PC-9 (cell line): ENCODE measurements at regions not wholly inside any gene's neighbourhood (a gene's known extent, or its start where the extent isn't known, plus 50 kb on each side); places are given as distances from the start of the nearest gene placed in this dataset.

ENCODE experiments used
- BruUV-seq: library from RNA; stranded (reverse); fragments of 400-500 nt; replicated peaks from 2 replicates; lab custom pipeline; 2021; lab: Mats Ljungman, UMichigan
- CTCF ChIA-PET: fragments of 300-600 bp; sonication (Branson Sonifier 250); formaldehyde crosslinking; loops from one replicate; lab custom pipeline; 2022; ENCODE audit warnings: antibody characterized with exemption; lab: Charles Lee
- POLR2A ChIA-PET: fragments of 300-600 bp; sonication (Branson Sonifier 250); formaldehyde crosslinking; loops from one replicate; lab custom pipeline; 2022; ENCODE audit warnings: antibody characterized with exemption; ENCODE audit not compliant: unreplicated experiment; lab: Charles Lee
- DNase-seq, 2 experiments: peaks; one replicate each; pipeline versions ENCODE4 v3.0.0 to v3.0.0-alpha.2; 2015 to 2022; ENCODE audit warnings: mixed read lengths in 1 of 2
- H2AFZ ChIP-seq: fragments of 200-600 bp; sonication (generic); 2 replicates; pipeline ENCODE4 v1.8.1; 2017; ENCODE audit warnings: antibody characterized with exemption
- H3F3A ChIP-seq: fragments of 200-600 bp; sonication (generic); 2 replicates; pipeline ENCODE4 v1.8.1; 2017; ENCODE audit warnings: antibody characterized with exemption, mild to moderate bottlenecking, low read depth; ENCODE audit not compliant: insufficient read depth
- H3K27ac ChIP-seq: fragments of 200-600 bp; sonication (generic); 2 replicates; pipeline ENCODE4 v1.6.1; 2016; ENCODE audit warnings: mixed run types
- H3K27me3 ChIP-seq: fragments of 200-600 bp; sonication (generic); 2 replicates; pipeline ENCODE4 v1.6.1; 2016; ENCODE audit warnings: low read depth, mixed run types; ENCODE audit not compliant: insufficient read depth
- H3K36me3 ChIP-seq: fragments of 200-600 bp; sonication (generic); 2 replicates; pipeline ENCODE4 v1.6.1; 2016; ENCODE audit warnings: low read depth, mixed run types
- H3K4me1 ChIP-seq: fragments of 200-600 bp; sonication (generic); replicated peaks from 2 replicates; pipeline ENCODE4 v1.6.1; 2016; ENCODE audit warnings: mixed run types; ENCODE audit not compliant: insufficient read depth
- H3K4me2 ChIP-seq: fragments of 200-600 bp; sonication (generic); 2 replicates; pipeline ENCODE4 v1.6.1; 2017; ENCODE audit warnings: mixed run types
- H3K4me3 ChIP-seq: fragments of 200-600 bp; sonication (generic); 2 replicates; pipeline ENCODE4 v1.6.1; 2016; ENCODE audit warnings: mixed run types
- H3K79me2 ChIP-seq: fragments of 200-600 bp; sonication (generic); 2 replicates; pipeline ENCODE4 v1.6.1; 2017; ENCODE audit warnings: low read depth, mixed run types
- H3K9me2 ChIP-seq: fragments of 200-600 bp; sonication (generic); 2 replicates; pipeline ENCODE4 v1.8.1; 2017; ENCODE audit warnings: mild to moderate bottlenecking; ENCODE audit not compliant: insufficient read depth
- H3K9me3 ChIP-seq: fragments of 200-600 bp; sonication (generic); 2 replicates; pipeline ENCODE4 v1.8.1; 2016; ENCODE audit warnings: low read depth; ENCODE audit not compliant: insufficient read depth
- H4K20me1 ChIP-seq: fragments of 200-600 bp; sonication (generic); 2 replicates; pipeline ENCODE4 v1.8.1; 2017; ENCODE audit not compliant: insufficient read depth
- EZH2 ChIP-seq: fragments of 200-600 bp; sonication (generic); IDR thresholded peaks from 2 replicates; pipeline ENCODE4 v1.8.0; 2017; ENCODE audit warnings: antibody characterized with exemption, low read depth
- intact Hi-C: fragments of 100-400 bp; cut with micrococcal nuclease; formaldehyde crosslinking; loops from one replicate; pipeline ENCODE4 v1.10.0; 2022; ENCODE audit not compliant: unreplicated experiment
- TF ChIP-seq, protein P1 (sequence below): fragments of 200-600 bp; sonication (generic); conservative IDR thresholded peaks from 2 replicates; pipeline ENCODE4 v1.6.1; 2017; ENCODE audit warnings: mixed run types, antibody characterized with exemption, mild to moderate bottlenecking, moderate library complexity

GRCh38 chr22:49158741-49159564 is 668.7 kb downstream of the BRD1 start:
- Histone ChIP-seq H3F3A (no peaks in the 10 kb centered on the region), H3K9me2 (no peaks in the 10 kb centered on the region), H3K9me3 (no peaks in the 10 kb centered on the region), H3K27ac (no peak overlapping the region), H2AFZ (no peak overlapping the region), H3K4me1 (no peaks in the 10 kb centered on the region), H3K27me3 (peaks cover 98% of the 10 kb centered on the region), H3K36me3 (no peaks in the 10 kb centered on the region), H4K20me1 (no peaks in the 10 kb centered on the region), H3K4me2 (no peak overlapping the region), H3K4me3 (no peak overlapping the region), H3K79me2 (no peaks in the 10 kb centered on the region)
- no TSS peak for BruUV-seq
- no peak for DNase-seq
- ChIA-PET POLR2A (no interaction called here), CTCF (no interaction called here)
- intact Hi-C loops: no loop called here
- TF ChIP-seq, protein P1, sequence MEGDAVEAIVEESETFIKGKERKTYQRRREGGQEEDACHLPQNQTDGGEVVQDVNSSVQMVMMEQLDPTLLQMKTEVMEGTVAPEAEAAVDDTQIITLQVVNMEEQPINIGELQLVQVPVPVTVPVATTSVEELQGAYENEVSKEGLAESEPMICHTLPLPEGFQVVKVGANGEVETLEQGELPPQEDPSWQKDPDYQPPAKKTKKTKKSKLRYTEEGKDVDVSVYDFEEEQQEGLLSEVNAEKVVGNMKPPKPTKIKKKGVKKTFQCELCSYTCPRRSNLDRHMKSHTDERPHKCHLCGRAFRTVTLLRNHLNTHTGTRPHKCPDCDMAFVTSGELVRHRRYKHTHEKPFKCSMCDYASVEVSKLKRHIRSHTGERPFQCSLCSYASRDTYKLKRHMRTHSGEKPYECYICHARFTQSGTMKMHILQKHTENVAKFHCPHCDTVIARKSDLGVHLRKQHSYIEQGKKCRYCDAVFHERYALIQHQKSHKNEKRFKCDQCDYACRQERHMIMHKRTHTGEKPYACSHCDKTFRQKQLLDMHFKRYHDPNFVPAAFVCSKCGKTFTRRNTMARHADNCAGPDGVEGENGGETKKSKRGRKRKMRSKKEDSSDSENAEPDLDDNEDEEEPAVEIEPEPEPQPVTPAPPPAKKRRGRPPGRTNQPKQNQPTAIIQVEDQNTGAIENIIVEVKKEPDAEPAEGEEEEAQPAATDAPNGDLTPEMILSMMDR: no peak
- no peak for TF ChIP-seq EZH2

- Histone ChIP-seq H3F3A (no peaks in the 10 kb centered on the region), H3K36me3 (no peaks in the 10 kb centered on the region), H3K27me3 (peaks cover 98% of the 10 kb centered on the region), H3K4me1 (no peaks in the 10 kb centered on the region), H3K4me2 (no peak overlapping the region), H3K79me2 (no peaks in the 10 kb centered on the region), H3K9me2 (no peaks in the 10 kb centered on the region), H2AFZ (no peak overlapping the region), H4K20me1 (no peaks in the 10 kb centered on the region), H3K9me3 (no peaks in the 10 kb centered on the region), H3K4me3 (no peak overlapping the region), H3K27ac (no peak overlapping the region)
- ChIA-PET POLR2A (no interaction called here), CTCF (no interaction called here)
- intact Hi-C loops: no loop called here
- no TSS peak for BruUV-seq
- DNase-seq: no peak
- TF ChIP-seq, protein P1: no peak
- no peak for TF ChIP-seq EZH2
Measured at GRCh38 chr22:49157529-49158339, 669.9 kb downstream of the BRD1 start.

DNA sequence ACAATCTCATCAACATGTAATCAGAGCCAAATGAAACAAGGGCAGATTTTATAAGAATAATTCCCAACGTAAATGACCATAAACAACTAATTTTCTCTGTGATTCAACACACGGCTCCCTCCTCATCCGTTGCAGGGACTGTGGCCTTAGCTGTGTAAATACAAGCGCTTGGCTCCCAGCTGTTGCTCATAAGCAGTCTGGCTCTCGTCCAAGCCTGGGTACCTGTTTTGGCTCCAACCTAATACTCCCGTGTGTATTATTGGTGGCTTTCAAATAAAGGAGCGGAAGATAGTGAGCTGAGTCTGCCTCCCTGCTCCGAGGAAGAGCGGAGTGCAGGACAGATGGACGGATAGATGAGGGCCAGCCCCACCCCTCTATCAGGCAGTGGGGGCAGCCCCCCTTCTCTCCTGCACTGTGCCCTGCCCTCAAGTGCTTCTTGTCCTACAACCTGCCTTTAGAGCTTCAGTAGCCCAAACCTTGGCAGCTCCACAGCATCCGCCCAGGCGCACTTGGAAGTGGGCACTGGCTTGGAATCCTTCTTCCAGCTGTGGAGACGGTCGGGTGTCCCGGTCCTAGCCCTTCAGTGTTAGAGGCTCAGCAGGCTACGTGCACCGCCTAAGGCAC is 670.9 kb downstream of the BRD1 start:
- ChIA-PET POLR2A (no interaction called here), CTCF (no interaction called here)
- Histone ChIP-seq H3K9me3 (no peaks in the 10 kb centered on the region), H3K4me1 (no peaks in the 10 kb centered on the region), H2AFZ (no peak overlapping the region), H3K9me2 (no peaks in the 10 kb centered on the region), H4K20me1 (no peaks in the 10 kb centered on the region), H3K27me3 (peaks cover 98% of the 10 kb centered on the region), H3K36me3 (no peaks in the 10 kb centered on the region), H3K27ac (no peak overlapping the region), H3F3A (no peaks in the 10 kb centered on the region), H3K79me2 (no peaks in the 10 kb centered on the region), H3K4me2 (no peak overlapping the region), H3K4me3 (no peak overlapping the region)
- no peak for TF ChIP-seq EZH2
- TF ChIP-seq, protein P1: no peak
- DNase-seq: no peak
- BruUV-seq: no TSS peak
- intact Hi-C loops: no loop called here
